ENCODE measurements at regions not wholly inside any gene's neighbourhood (a gene's known extent, or its start where the extent isn't known, plus 50 kb on each side); places are given as distances from the start of the nearest gene placed in this dataset.
"Not testable (repeated sequence)": the region's sequence is repeated elsewhere in the genome, so short reads cannot be mapped to it uniquely, and the experiment has no call there.

GRCh38 chr21:8987896-8988295 lies 1533.5 kb upstream of the TPTE start:
- not testable (repeated sequence) for DNase-seq (ENCODE audit: low read depth)

GRCh38 chr21:8988696-8989095 lies 1532.7 kb upstream of the TPTE start:
- DNase-seq (ENCODE audit: low read depth): peak; percentile 79

- DNase-seq (ENCODE audit: low read depth): peak; percentile 83
Measured at GRCh38 chr21:8989261-8989711, 1532.1 kb upstream of the TPTE start.

GRCh38 chr21:8989721-8990325 lies 1531.6 kb upstream of the TPTE start:
- DNase-seq (ENCODE audit: low read depth): peak; percentile 81

GRCh38 chr21:8990326-8991087 lies 1530.9 kb upstream of the TPTE start:
- DNase-seq (ENCODE audit: low read depth): peak; percentile 85

- DNase-seq (ENCODE audit: low read depth): peak; percentile 82
Measured at GRCh38 chr21:8991088-8991907, 1530.1 kb upstream of the TPTE start.

- peak; percentile 80 for DNase-seq (ENCODE audit: low read depth)
Measured at GRCh38 chr21:8991968-8992621, 1529.3 kb upstream of the TPTE start.

GRCh38 chr21:8992731-8993174 lies 1528.6 kb upstream of the TPTE start:
- peak; percentile 86 for DNase-seq (ENCODE audit: low read depth)

GRCh38 chr21:8993284-8993942 lies 1528.0 kb upstream of the TPTE start:
- DNase-seq (ENCODE audit: low read depth): no peak

- peak; percentile 80 for DNase-seq (ENCODE audit: low read depth)
Measured at GRCh38 chr21:8993943-8994639, 1527.3 kb upstream of the TPTE start.

GRCh38 chr21:8994640-8995511 lies 1526.5 kb upstream of the TPTE start:
- peak; percentile 76 for DNase-seq (ENCODE audit: low read depth)

- not testable (repeated sequence) for DNase-seq (ENCODE audit: low read depth)
Measured at GRCh38 chr21:8996487-8996968, 1524.9 kb upstream of the TPTE start.

GRCh38 chr21:8997011-8997440 lies 1524.4 kb upstream of the TPTE start:
- DNase-seq (ENCODE audit: low read depth): peak; percentile 63

GRCh38 chr21:8997443-8998390 lies 1523.7 kb upstream of the TPTE start:
- DNase-seq (ENCODE audit: low read depth): peak; percentile 51

GRCh38 chr21:8998480-8998879 lies 1522.9 kb upstream of the TPTE start:
- peak; percentile 71 for DNase-seq (ENCODE audit: low read depth)

GRCh38 chr21:8998946-8999681 lies 1522.3 kb upstream of the TPTE start:
- peak; percentile 54 for DNase-seq (ENCODE audit: low read depth)

GRCh38 chr21:9000132-9000531 lies 1521.3 kb upstream of the TPTE start:
- DNase-seq (ENCODE audit: low read depth): not testable (repeated sequence)

Measured in RPMI7951 (cell line).